ENCODE measurements at regions not wholly inside any gene's neighbourhood (a gene's known extent, or its start where the extent isn't known, plus 50 kb on each side); places are given as distances from the start of the nearest gene placed in this dataset.

- no peak overlapping the region for H3K4me3 ChIP-seq (ENCODE audit: insufficient read depth, low read depth, low read length)
- no peaks in the 10 kb centered on the region for H3K9me3 ChIP-seq (ENCODE audit: control insufficient read depth, low read length)
- H3K27ac ChIP-seq (ENCODE audit: insufficient read depth, low read depth, low read length, poor library complexity, severe bottlenecking), result no peak overlapping the region
- 72 to 86% methylated on average over 4 to 5 of the region's 6 CpGs for WGBS, 2 experiments
- no peaks in the 10 kb centered on the region for H3K36me3 ChIP-seq (ENCODE audit: control insufficient read depth, insufficient read depth, low read length)
- H3K27me3 ChIP-seq (ENCODE audit: control insufficient read depth, insufficient read depth, low read length, poor library complexity, severe bottlenecking), result no peaks in the 10 kb centered on the region
- no peaks in the 10 kb centered on the region for H3K4me1 ChIP-seq (ENCODE audit: control insufficient read depth, insufficient read depth, low read length)
These were observed 938.3 kb upstream of the CNTNAP5 start for GRCh38 chr2:123086613-123087385.

DNA sequence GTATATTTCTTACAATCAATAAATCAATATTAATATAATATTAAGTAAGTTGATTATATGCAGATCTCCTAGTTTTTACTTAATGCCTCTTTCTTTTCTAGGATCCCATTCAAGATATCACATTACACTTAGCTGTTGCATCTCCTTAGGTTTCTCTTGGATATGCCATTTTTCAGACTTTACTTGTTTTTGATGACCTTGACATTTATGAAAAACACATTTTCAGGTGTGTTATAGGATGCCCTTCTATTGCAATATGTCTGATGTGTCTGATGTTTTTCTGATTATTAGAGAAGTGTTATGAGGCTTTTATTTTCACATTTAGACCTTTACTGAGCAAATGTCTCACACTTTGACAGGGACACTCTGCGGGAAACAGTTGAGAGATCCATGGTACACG lies 933.6 kb upstream of the CNTNAP5 start:
- no peak overlapping the region for H3K4me3 ChIP-seq (ENCODE audit: insufficient read depth, low read depth, low read length)
- H3K27ac ChIP-seq (ENCODE audit: insufficient read depth, low read depth, low read length, poor library complexity, severe bottlenecking), result no peak overlapping the region
- H3K36me3 ChIP-seq (ENCODE audit: control insufficient read depth, insufficient read depth, low read length), result no peaks in the 10 kb centered on the region
- no peaks in the 10 kb centered on the region for H3K4me1 ChIP-seq (ENCODE audit: control insufficient read depth, insufficient read depth, low read length)
- H3K27me3 ChIP-seq (ENCODE audit: control insufficient read depth, insufficient read depth, low read length, poor library complexity, severe bottlenecking), result no peaks in the 10 kb centered on the region
- WGBS, 2 experiments, result 94 to 99% methylated on average over 2 of the region's 2 CpGs
- no peaks in the 10 kb centered on the region for H3K9me3 ChIP-seq (ENCODE audit: control insufficient read depth, low read length)

GRCh38 chr2:123093199-123093598 lies 931.9 kb upstream of the CNTNAP5 start:
- Histone ChIP-seq H3K36me3 (ENCODE audit: control insufficient read depth, insufficient read depth, low read length) (no peaks in the 10 kb centered on the region), H3K4me3 (ENCODE audit: insufficient read depth, low read depth, low read length) (no peak overlapping the region), H3K27me3 (ENCODE audit: control insufficient read depth, insufficient read depth, low read length, poor library complexity, severe bottlenecking) (no peaks in the 10 kb centered on the region), H3K9me3 (ENCODE audit: control insufficient read depth, low read length) (no peaks in the 10 kb centered on the region), H3K27ac (ENCODE audit: insufficient read depth, low read depth, low read length, poor library complexity, severe bottlenecking) (no peak overlapping the region), H3K4me1 (ENCODE audit: control insufficient read depth, insufficient read depth, low read length) (no peaks in the 10 kb centered on the region)
- 89 to 100% methylated on average over 1 of the region's 2 CpGs for WGBS, 2 experiments

- Histone ChIP-seq H3K9me3 (ENCODE audit: control insufficient read depth, low read length) (no peaks in the 10 kb centered on the region), H3K27ac (ENCODE audit: insufficient read depth, low read depth, low read length, poor library complexity, severe bottlenecking) (no peak overlapping the region), H3K27me3 (ENCODE audit: control insufficient read depth, insufficient read depth, low read length, poor library complexity, severe bottlenecking) (no peaks in the 10 kb centered on the region), H3K36me3 (ENCODE audit: control insufficient read depth, insufficient read depth, low read length) (no peaks in the 10 kb centered on the region), H3K4me1 (ENCODE audit: control insufficient read depth, insufficient read depth, low read length) (no peaks in the 10 kb centered on the region), H3K4me3 (ENCODE audit: insufficient read depth, low read depth, low read length) (no peak overlapping the region)
- 93 to 95% methylated on average over 13 of the region's 13 CpGs for WGBS, 2 experiments
These were observed 929.8 kb upstream of the CNTNAP5 start for GRCh38 chr2:123095219-123095835.

- no peaks in the 10 kb centered on the region for H3K36me3 ChIP-seq (ENCODE audit: control insufficient read depth, insufficient read depth, low read length)
- H3K9me3 ChIP-seq (ENCODE audit: control insufficient read depth, low read length), result no peaks in the 10 kb centered on the region
- H3K4me1 ChIP-seq (ENCODE audit: control insufficient read depth, insufficient read depth, low read length), result no peaks in the 10 kb centered on the region
- no peak overlapping the region for H3K4me3 ChIP-seq (ENCODE audit: insufficient read depth, low read depth, low read length)
- H3K27me3 ChIP-seq (ENCODE audit: control insufficient read depth, insufficient read depth, low read length, poor library complexity, severe bottlenecking), result no peaks in the 10 kb centered on the region
- no peak overlapping the region for H3K27ac ChIP-seq (ENCODE audit: insufficient read depth, low read depth, low read length, poor library complexity, severe bottlenecking)
These were observed 926.5 kb upstream of the CNTNAP5 start for GRCh38 chr2:123098619-123099018.

DNA sequence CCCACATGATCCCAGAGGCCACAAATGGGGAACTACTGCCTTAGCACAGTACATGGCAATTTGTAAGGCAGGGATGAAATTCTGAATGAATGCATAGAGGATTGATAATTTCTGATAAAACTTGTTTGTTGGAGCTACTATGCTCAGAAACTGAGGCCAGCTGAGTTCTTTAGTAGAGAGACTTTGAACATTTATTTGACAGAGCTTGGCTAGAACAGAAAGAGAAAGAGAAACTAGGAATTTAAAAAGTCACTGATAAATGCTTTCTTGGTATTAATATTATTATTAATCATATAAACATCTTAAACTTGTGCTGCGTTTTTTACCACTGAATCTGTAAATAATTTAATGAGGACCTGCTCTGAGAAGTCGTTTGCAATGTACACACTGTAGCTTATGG lies 923.7 kb upstream of the CNTNAP5 start:
- no peaks in the 10 kb centered on the region for H3K27me3 ChIP-seq (ENCODE audit: control insufficient read depth, insufficient read depth, low read length, poor library complexity, severe bottlenecking)
- no peaks in the 10 kb centered on the region for H3K9me3 ChIP-seq (ENCODE audit: control insufficient read depth, low read length)
- no peak overlapping the region for H3K27ac ChIP-seq (ENCODE audit: insufficient read depth, low read depth, low read length, poor library complexity, severe bottlenecking)
- no peak overlapping the region for H3K4me3 ChIP-seq (ENCODE audit: insufficient read depth, low read depth, low read length)
- H3K36me3 ChIP-seq (ENCODE audit: control insufficient read depth, insufficient read depth, low read length), result no peaks in the 10 kb centered on the region
- no peaks in the 10 kb centered on the region for H3K4me1 ChIP-seq (ENCODE audit: control insufficient read depth, insufficient read depth, low read length)
- 87 to 90% methylated on average over 1 to 2 of the region's 2 CpGs for WGBS, 2 experiments

GRCh38 chr2:123103902-123104301 lies 921.2 kb upstream of the CNTNAP5 start:
- H3K4me1 ChIP-seq (ENCODE audit: control insufficient read depth, insufficient read depth, low read length), result no peaks in the 10 kb centered on the region
- no peak overlapping the region for H3K4me3 ChIP-seq (ENCODE audit: insufficient read depth, low read depth, low read length)
- no peaks in the 10 kb centered on the region for H3K9me3 ChIP-seq (ENCODE audit: control insufficient read depth, low read length)
- no peaks in the 10 kb centered on the region for H3K36me3 ChIP-seq (ENCODE audit: control insufficient read depth, insufficient read depth, low read length)
- H3K27ac ChIP-seq (ENCODE audit: insufficient read depth, low read depth, low read length, poor library complexity, severe bottlenecking), result no peak overlapping the region
- WGBS, 2 experiments, result 84 to 89% methylated on average over 2 of the region's 2 CpGs
- H3K27me3 ChIP-seq (ENCODE audit: control insufficient read depth, insufficient read depth, low read length, poor library complexity, severe bottlenecking), result no peaks in the 10 kb centered on the region

GRCh38 chr2:123116595-123116994 lies 908.5 kb upstream of the CNTNAP5 start:
- no peak overlapping the region for H3K27ac ChIP-seq (ENCODE audit: insufficient read depth, low read depth, low read length, poor library complexity, severe bottlenecking)
- H3K36me3 ChIP-seq (ENCODE audit: control insufficient read depth, insufficient read depth, low read length), result no peaks in the 10 kb centered on the region
- H3K4me1 ChIP-seq (ENCODE audit: control insufficient read depth, insufficient read depth, low read length), result no peaks in the 10 kb centered on the region
- no peaks in the 10 kb centered on the region for H3K9me3 ChIP-seq (ENCODE audit: control insufficient read depth, low read length)
- no peaks in the 10 kb centered on the region for H3K27me3 ChIP-seq (ENCODE audit: control insufficient read depth, insufficient read depth, low read length, poor library complexity, severe bottlenecking)
- H3K4me3 ChIP-seq (ENCODE audit: insufficient read depth, low read depth, low read length), result no peak overlapping the region
- WGBS, 2 experiments, result 90 to 97% methylated on average over 3 of the region's 3 CpGs

GRCh38 chr2:123127236-123127635 lies 897.9 kb upstream of the CNTNAP5 start:
- Histone ChIP-seq H3K9me3 (ENCODE audit: control insufficient read depth, low read length) (no peaks in the 10 kb centered on the region), H3K4me1 (ENCODE audit: control insufficient read depth, insufficient read depth, low read length) (no peaks in the 10 kb centered on the region), H3K27me3 (ENCODE audit: control insufficient read depth, insufficient read depth, low read length, poor library complexity, severe bottlenecking) (no peaks in the 10 kb centered on the region), H3K27ac (ENCODE audit: insufficient read depth, low read depth, low read length, poor library complexity, severe bottlenecking) (no peak overlapping the region), H3K36me3 (ENCODE audit: control insufficient read depth, insufficient read depth, low read length) (no peaks in the 10 kb centered on the region), H3K4me3 (ENCODE audit: insufficient read depth, low read depth, low read length) (no peak overlapping the region)
- 94% methylated on average over 3 of the region's 3 CpGs for WGBS, 2 experiments

DNA sequence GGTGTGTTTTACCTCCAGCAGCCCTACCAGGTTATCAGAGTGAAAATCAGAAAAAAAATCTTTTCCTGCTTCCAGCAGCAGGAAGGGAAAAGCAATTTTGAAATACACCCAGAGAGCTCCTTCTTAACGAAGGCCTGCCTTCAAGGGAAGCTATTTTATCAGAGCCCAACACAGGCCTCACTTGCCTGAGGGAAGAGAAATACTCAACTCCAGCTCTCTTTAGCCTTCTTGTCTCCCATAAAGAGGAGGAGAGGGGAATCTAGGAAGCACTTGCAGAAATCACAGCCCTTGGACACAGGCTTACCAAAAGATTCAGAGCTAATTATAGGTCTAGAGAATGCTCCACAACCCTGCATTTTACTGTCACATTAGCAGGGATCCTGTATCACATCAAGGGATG lies 896.1 kb upstream of the CNTNAP5 start:
- Histone ChIP-seq H3K4me1 (ENCODE audit: control insufficient read depth, insufficient read depth, low read length) (no peaks in the 10 kb centered on the region), H3K27ac (ENCODE audit: insufficient read depth, low read depth, low read length, poor library complexity, severe bottlenecking) (no peak overlapping the region), H3K9me3 (ENCODE audit: control insufficient read depth, low read length) (no peaks in the 10 kb centered on the region), H3K27me3 (ENCODE audit: control insufficient read depth, insufficient read depth, low read length, poor library complexity, severe bottlenecking) (no peaks in the 10 kb centered on the region), H3K36me3 (ENCODE audit: control insufficient read depth, insufficient read depth, low read length) (no peaks in the 10 kb centered on the region), H3K4me3 (ENCODE audit: insufficient read depth, low read depth, low read length) (no peak overlapping the region)
- 79 to 100% methylated on average over 1 of the region's 1 CpG for WGBS, 2 experiments

Measured in ectodermal cell (in vitro differentiated cells).